Spinal cord (tissue), 9 donors: ENCODE measurements at regions not wholly inside any gene's neighbourhood (a gene's known extent, or its start where the extent isn't known, plus 50 kb on each side); places are given as distances from the start of the nearest gene placed in this dataset.
A peak's percentile ranks its signal among the peaks of the same experiment; 100 is the strongest.

Experiments
- DNase-seq, 6 donors: peaks; one replicate each; pipeline versions ENCODE4 v3.0.0 to v3.0.0-alpha.2; 2013 to 2015; ENCODE audit warnings: low spot score in 6 of 6, low read depth in 4 of 6
- H3K27ac ChIP-seq: one replicate; pipeline ENCODE4 v1.5.1; 2013; ENCODE audit warnings: low read depth, low read length, control low read depth
- H3K27me3 ChIP-seq: one replicate; pipeline ENCODE4 v1.6.1; 2013; ENCODE audit warnings: low read length; ENCODE audit not compliant: control insufficient read depth, insufficient read depth
- H3K36me3 ChIP-seq: one replicate; pipeline ENCODE4 v1.6.1; 2013; ENCODE audit warnings: low read length; ENCODE audit not compliant: control insufficient read depth, insufficient read depth
- H3K4me1 ChIP-seq: one replicate; pipeline ENCODE4 v1.6.1; 2013; ENCODE audit warnings: low read length; ENCODE audit not compliant: control insufficient read depth, insufficient read depth
- H3K4me3 ChIP-seq: one replicate; pipeline ENCODE4 v1.5.1; 2013; ENCODE audit warnings: low read depth, low read length, control low read depth
- H3K9me3 ChIP-seq: one replicate; pipeline ENCODE4 v1.6.1; 2013; ENCODE audit warnings: low read length; ENCODE audit not compliant: control insufficient read depth, insufficient read depth
- WGBS: methylation state at CpG from one replicate; pipeline ENCODE4 v1.1.5; 2013; ENCODE audit warnings: missing lambda C conversion rate; ENCODE audit not compliant: insufficient coverage; 5-methylcytosine and 5-hydroxymethylcytosine counted together
- donor health status: healthy.

GRCh38 chr13:68667863-68668262, 1437.7 kb upstream of the PCDH9 start:
- no peaks in the 10 kb centered on the region for H3K9me3 ChIP-seq
- no CpG with 5 or more reads among the region's 3 CpGs for WGBS
- H3K27me3 ChIP-seq = no peaks in the 10 kb centered on the region
- no peaks in the 10 kb centered on the region for H3K36me3 ChIP-seq
- no peak for DNase-seq
- no peaks in the 10 kb centered on the region for H3K4me1 ChIP-seq
- no peak overlapping the region for H3K4me3 ChIP-seq
- no peak overlapping the region for H3K27ac ChIP-seq

GRCh38 chr13:68666774-68667397, 1436.8 kb upstream of the PCDH9 start:
- no peak for DNase-seq
- Histone ChIP-seq H3K27ac (no peak overlapping the region), H3K4me3 (no peak overlapping the region), H3K27me3 (no peaks in the 10 kb centered on the region), H3K9me3 (no peaks in the 10 kb centered on the region), H3K36me3 (no peaks in the 10 kb centered on the region), H3K4me1 (no peaks in the 10 kb centered on the region)
- WGBS = no CpG with 5 or more reads among the region's 9 CpGs

GRCh38 chr13:68645814-68646213, 1415.7 kb upstream of the PCDH9 start:
- Histone ChIP-seq H3K27me3 (no peaks in the 10 kb centered on the region), H3K4me1 (no peaks in the 10 kb centered on the region), H3K4me3 (no peak overlapping the region), H3K27ac (no peak overlapping the region), H3K9me3 (no peaks in the 10 kb centered on the region), H3K36me3 (no peaks in the 10 kb centered on the region)
- DNase-seq = peak in 1 of 6 donors; percentile 54

- peak in 5 of 6 donors; percentile 27 to 82 (median 52) for DNase-seq
- Histone ChIP-seq H3K9me3 (no peaks in the 10 kb centered on the region), H3K4me3 (no peak overlapping the region), H3K36me3 (no peaks in the 10 kb centered on the region), H3K27me3 (no peaks in the 10 kb centered on the region), H3K27ac (no peak overlapping the region), H3K4me1 (no peaks in the 10 kb centered on the region)
- WGBS = 0% methylated on average over 2 of the region's 6 CpGs
These were observed 1414.5 kb upstream of the PCDH9 start for GRCh38 chr13:68644611-68645010.

- Histone ChIP-seq H3K27ac (no peak overlapping the region), H3K4me1 (no peaks in the 10 kb centered on the region)
- no CpG with 5 or more reads among the region's 1 CpG for WGBS
These were observed 1406.6 kb upstream of the PCDH9 start for GRCh38 chr13:68636784-68637183.

GRCh38 chr13:68628994-68629393, 1398.9 kb upstream of the PCDH9 start:
- H3K27ac ChIP-seq = no peak overlapping the region
- H3K27me3 ChIP-seq = no peaks in the 10 kb centered on the region
- H3K4me1 ChIP-seq = no peaks in the 10 kb centered on the region
- H3K36me3 ChIP-seq = no peaks in the 10 kb centered on the region
- no peak overlapping the region for H3K4me3 ChIP-seq
- H3K9me3 ChIP-seq = no peaks in the 10 kb centered on the region
- DNase-seq = no peak

More at GRCh38 chr13:68636784-68637183, 1406.6 kb upstream of the PCDH9 start:
- no peak overlapping the region for H3K4me3 ChIP-seq
- no peaks in the 10 kb centered on the region for H3K36me3 ChIP-seq
- no peaks in the 10 kb centered on the region for H3K9me3 ChIP-seq
- no peak for DNase-seq
- no peaks in the 10 kb centered on the region for H3K27me3 ChIP-seq

- no peak for DNase-seq
- H3K27me3 ChIP-seq = no peaks in the 10 kb centered on the region
- no CpG with 5 or more reads among the region's 3 CpGs for WGBS
- H3K36me3 ChIP-seq = no peaks in the 10 kb centered on the region
- no peak overlapping the region for H3K27ac ChIP-seq
- no peaks in the 10 kb centered on the region for H3K4me1 ChIP-seq
- no peaks in the 10 kb centered on the region for H3K9me3 ChIP-seq
- H3K4me3 ChIP-seq = no peak overlapping the region
These were observed 1397.2 kb upstream of the PCDH9 start for GRCh38 chr13:68627379-68627778.

GRCh38 chr13:68616600-68617222, 1386.6 kb upstream of the PCDH9 start:
- 94% methylated on average over 9 of the region's 10 CpGs for WGBS
- no peak for DNase-seq

GRCh38 chr13:68609661-68610060, 1379.5 kb upstream of the PCDH9 start:
- WGBS = 100% methylated on average over 5 of the region's 8 CpGs
- DNase-seq = no peak

More at GRCh38 chr13:68616600-68617222, 1386.6 kb upstream of the PCDH9 start:
- Histone ChIP-seq H3K36me3 (no peaks in the 10 kb centered on the region), H3K27me3 (no peaks in the 10 kb centered on the region), H3K9me3 (no peaks in the 10 kb centered on the region), H3K27ac (no peak overlapping the region), H3K4me1 (no peaks in the 10 kb centered on the region), H3K4me3 (no peak overlapping the region)

GRCh38 chr13:68608147-68608546, 1378.0 kb upstream of the PCDH9 start:
- no peak overlapping the region for H3K27ac ChIP-seq
- H3K9me3 ChIP-seq = no peaks in the 10 kb centered on the region
- no peaks in the 10 kb centered on the region for H3K4me1 ChIP-seq
- no peak overlapping the region for H3K4me3 ChIP-seq
- no peaks in the 10 kb centered on the region for H3K36me3 ChIP-seq
- H3K27me3 ChIP-seq = no peaks in the 10 kb centered on the region
- DNase-seq = no peak

More at GRCh38 chr13:68609661-68610060, 1379.5 kb upstream of the PCDH9 start:
- H3K36me3 ChIP-seq = no peaks in the 10 kb centered on the region
- H3K9me3 ChIP-seq = no peaks in the 10 kb centered on the region
- H3K27ac ChIP-seq = no peak overlapping the region
- H3K4me1 ChIP-seq = no peaks in the 10 kb centered on the region
- no peak overlapping the region for H3K4me3 ChIP-seq
- no peaks in the 10 kb centered on the region for H3K27me3 ChIP-seq
